Inflammatory macrophage (primary cell): ENCODE measurements at regions not wholly inside any gene's neighbourhood (a gene's known extent, or its start where the extent isn't known, plus 50 kb on each side); places are given as distances from the start of the nearest gene placed in this dataset.
"Not testable (repeated sequence)": the region's sequence is repeated elsewhere in the genome, so short reads cannot be mapped to it uniquely, and the experiment has no call there.

Experiments used
- DNase-seq, 2 donors: peaks; one replicate each; pipeline ENCODE4 v3.0.0-alpha.2; 2020 to 2022

DNA sequence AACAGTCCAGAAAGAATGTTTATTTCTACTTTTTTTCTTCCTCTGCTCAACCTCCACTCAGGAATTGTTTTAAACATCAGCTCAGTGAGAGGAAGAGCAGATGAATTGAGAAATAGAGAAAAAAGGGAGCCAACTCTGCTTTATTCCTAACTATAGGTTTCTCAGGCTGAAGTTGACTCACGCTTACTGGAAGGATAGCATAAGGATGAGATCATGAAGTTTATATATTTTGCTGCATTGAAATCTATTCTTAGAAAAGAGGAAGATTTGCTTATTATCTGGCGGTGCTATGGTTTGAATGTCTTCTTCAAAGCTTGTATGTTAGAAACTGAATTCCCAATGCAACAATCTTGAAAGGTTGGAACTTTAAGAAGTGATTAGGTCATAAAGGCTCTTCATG lies 1673.4 kb upstream of the PCDH7 start:
- no peak for DNase-seq

DNA sequence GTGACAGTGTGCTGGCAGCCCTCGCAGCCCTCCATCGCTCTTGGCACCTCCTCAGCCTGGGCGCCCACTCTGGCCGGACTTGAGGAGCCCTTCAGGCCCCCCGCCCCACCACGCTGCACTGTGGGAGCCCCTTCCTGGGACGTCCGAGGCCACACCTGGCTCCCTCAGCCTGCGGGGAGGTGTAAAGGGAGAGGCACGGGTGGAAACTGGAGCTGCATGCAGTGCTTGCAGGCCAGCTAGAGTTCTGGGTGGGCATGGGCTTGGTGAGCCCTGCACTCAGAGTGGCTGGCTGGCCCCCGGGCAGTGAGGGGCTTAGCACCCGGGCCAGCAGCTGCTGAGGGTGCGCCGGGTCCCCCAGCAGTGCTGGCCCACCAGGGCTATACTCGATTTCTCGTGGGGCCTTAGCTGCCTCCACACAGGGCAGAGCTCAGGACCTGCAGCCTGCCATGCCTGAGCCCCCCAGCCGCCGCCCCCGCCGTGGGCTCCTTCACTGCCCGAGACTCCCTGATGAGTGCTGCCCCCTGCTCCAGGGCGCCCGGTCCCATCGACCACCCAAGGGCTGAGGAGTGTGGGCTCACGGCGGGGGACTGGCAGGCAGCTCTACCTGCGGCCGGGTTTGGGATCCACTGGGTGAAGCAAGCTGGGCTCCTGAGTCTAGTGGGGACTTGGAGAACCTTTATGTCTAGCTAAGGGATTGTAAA lies 1672.7 kb upstream of the PCDH7 start:
- no peak for DNase-seq

DNA sequence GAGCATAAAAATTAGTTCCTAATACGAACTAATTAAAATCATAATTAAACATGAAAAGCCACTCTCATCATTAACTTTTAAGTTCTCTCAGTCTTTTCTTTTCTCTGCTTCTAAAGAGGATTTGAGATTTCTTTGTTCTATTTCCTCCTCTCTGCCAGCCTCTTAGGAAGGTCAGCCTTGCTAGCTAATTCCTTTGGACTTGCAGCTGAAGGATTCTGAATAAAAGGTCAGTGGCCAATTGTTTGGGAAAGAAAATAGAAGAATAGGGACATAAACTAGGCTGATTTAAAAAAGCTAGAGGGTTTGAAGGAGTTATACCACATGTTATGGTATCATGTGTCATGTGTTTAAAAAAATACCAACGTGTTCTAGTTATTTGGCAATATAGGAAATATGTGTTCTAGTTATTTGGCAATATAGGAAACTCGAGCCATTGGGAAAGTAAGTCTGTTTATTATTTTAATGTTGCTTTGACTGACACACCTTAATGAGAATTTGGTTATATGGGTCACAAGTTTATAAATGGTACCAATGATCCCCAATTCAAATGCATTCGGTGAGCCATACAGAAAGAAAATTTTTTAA lies 1668.7 kb upstream of the PCDH7 start:
- DNase-seq = no peak

DNA sequence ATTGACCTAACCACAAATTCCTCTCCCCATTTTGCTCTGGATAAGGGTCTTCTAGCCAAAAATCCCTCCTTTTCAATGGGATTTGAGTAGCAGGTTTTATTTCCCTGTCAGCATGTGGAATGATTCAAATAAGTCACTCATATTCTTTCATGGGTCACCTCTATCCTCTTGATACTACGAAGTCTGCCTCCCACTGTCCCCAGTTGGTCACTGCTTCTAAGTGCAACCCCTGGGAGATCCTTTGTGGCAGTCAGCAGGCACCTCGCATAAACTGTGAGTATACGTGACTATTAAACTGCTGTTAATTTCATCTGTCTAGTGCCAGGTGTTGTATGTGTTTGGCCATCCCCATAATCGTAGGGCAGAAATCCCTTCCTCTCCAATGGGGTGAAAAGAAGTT lies 1667.9 kb upstream of the PCDH7 start:
- DNase-seq = no peak

DNA sequence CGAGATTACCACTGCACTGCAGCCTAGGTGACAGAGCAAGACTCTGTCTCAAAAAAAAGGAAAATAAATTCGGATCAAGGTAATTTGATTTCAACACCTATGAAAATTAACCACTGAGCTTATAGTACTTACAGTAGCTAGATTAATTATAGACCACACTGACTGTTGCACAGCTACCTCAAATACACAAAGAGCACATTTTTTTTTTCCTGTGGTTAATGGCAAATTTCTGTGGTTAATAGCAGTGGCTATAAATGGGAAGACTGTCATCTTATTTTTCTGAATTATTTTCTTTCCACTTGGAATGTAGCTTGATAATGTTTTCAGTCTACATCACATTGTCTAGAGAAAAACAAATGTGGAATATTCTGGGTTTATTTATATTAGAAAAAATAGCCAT lies 1661.6 kb upstream of the PCDH7 start:
- DNase-seq = no peak

DNA sequence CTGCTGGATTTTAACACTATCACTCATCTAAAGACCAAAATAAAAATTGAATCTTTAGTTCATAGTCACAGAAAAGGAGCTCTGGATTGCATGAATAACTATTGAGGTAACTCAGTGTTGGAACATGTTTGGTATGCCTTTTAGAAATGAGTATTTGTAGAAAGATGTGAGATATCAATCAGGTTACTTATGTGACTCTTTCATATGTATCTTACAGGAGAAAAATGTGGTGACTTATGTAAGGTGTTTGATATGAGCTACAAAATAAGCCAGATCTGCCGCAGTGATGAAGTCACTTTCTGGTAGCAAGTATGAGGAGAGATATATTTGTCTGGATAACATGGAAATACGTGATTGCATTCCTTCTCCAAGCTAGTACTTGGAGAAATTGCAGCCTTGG lies 1653.3 kb upstream of the PCDH7 start:
- no peak for DNase-seq

DNA sequence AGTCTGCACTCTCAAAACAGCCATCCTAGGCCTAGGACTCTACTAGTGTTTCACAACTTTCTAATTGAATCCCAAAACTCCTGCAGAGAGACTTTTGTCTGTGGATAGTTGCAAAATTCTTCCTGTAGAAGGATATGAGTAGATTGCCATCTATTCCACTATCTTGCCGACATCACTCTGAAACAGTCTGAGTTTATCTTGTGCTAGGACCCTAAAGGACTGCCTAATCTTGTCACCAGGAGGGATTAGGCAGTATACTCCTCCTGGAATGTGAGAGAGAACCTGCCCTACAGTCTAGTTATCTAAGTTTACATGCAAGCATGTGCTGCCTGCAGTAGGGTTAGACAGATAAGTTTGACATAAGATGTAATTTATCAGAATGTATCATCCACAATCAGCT lies 1646.6 kb upstream of the PCDH7 start:
- no peak for DNase-seq

DNA sequence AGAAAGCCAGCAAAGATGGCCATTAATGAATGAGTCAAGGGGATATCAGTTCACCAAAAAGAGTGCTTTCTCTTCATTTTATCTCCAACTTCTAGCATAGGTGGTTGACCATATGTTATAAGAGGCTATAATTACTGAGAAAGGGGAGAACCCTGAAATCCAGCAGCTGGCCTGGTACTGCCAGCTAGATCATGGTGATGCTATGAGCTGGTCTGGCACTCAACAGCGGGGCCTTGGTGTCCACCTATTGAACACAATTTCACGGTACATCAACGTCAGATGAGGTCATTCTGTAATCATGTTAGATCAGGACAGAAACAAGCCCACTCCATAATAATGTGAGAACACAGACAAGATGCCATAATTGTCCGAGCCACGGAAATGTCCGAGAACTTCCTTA lies 1644.8 kb upstream of the PCDH7 start:
- DNase-seq = no peak

DNA sequence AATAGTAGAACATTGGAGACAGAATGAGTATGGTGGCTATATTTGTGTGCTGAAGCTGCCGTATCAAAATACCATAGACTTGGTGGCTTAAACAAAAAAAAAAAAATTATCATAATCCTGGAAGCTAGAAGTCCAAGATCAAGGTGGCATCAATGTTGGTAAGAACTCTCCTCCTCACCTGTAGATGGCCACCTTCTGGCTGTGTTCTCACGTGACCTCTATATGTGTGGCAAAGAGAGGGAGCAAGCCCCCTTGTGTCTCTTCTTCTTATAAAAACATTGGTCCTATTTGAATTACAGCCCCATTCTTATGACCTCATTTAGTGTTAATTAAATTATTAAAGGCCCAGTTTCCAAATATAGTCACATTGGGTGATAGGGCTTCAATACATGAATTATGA lies 1640.9 kb upstream of the PCDH7 start:
- DNase-seq = no peak

DNA sequence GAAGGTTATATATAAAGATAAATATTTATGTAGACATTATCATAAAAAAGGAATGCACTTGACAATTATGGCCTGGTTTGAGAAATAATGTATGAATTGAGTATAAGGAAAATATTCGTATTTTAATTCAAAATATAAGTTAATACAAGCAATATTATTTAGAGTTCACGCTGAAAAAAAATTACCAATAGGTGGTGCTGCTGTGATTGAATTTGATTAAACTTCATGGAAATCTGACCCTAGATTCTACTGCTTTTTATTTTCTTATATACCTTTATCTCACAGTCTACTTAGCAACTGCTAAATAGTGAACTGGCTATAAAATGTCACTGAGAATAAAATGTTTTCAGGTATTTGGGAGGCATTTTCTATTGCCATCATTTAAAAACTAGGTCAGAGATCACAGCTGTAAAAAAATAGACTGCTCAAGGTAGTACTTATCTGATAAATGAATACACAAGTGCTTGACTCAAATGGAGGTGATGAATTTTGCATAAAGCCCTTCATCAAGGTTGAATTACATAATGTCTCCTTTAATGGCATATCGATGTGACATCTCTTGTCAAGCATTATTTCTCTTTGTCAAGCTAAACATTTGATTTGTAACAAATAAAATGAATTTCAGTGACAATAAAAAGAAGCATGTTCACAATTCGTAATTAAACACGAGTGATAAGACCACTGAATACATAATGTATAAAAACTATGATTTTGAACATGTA lies 1638.8 kb upstream of the PCDH7 start:
- DNase-seq = no peak

DNA sequence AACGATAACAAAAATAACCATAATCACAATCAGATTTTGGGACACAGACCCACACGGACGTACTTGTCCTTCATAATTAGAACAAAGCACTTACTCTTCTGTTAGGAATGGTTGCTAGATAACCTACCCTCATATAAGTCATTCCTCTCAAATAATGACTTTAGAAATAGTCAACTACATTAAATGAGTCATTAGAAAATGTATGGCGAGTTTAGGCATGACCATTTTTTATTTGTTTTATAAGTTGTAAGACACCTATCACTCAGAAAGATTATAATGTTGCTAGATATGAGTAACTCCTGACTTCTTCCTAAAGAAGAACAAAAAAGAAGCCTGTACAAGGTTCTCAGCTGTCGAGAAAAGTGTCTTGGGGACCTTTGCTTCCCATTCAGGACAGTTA lies 1637.5 kb upstream of the PCDH7 start:
- no peak for DNase-seq

DNA sequence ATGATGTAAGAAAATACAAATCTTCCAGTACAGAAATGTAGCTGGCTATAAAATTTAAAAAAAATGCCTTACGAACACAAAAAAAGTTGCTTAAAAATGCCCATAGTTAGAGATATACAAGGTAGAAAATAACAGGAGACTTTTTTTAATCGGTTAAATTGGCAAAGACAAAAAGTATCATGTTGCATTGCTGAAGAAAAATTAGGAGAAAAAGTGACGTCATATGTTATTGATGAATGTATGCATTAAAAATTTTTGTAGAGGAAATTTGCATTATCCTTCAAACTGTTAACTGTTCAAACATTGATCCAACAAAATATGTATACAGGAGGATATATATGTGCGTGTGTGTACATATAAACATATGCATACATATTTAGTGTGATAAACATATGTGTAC lies 1634.4 kb upstream of the PCDH7 start:
- no peak for DNase-seq

DNA sequence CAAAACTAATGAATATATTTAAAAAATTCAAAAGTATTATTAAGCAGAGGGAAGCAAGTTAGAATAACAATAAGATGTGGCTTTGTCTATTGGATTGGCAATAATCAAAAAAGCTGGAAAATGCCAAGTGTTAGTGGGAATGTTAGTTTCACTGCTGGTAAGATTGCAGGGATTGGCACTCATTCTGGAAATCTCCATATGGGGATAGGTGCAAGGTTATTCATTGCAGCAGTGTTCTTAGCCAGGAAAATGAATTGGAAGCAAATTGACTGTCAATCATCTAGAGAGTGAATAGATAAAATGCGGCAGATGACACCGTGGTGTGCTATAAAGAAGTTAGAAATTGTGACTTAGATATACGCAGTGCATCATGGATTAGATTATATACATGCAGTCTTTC lies 1615.5 kb upstream of the PCDH7 start:
- DNase-seq = no peak

DNA sequence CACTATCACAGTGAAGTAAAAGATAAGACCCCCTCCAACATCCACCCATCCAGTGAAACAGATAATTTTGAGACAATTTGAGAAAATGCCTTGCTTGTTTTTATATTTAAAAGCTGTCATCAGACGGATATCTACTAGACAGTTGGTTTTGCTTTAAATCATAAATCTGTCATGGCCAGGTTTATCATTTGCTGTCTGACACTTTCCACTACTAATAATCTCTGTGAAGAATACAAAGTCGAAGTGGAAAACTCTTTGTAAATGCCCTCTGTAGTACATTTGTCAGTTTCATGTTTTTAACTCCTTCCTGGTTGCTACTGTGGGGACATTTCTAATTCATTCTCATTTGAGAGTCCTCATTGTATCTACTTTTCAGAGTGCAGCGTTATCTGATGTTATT lies 1606.2 kb upstream of the PCDH7 start:
- no peak for DNase-seq

DNA sequence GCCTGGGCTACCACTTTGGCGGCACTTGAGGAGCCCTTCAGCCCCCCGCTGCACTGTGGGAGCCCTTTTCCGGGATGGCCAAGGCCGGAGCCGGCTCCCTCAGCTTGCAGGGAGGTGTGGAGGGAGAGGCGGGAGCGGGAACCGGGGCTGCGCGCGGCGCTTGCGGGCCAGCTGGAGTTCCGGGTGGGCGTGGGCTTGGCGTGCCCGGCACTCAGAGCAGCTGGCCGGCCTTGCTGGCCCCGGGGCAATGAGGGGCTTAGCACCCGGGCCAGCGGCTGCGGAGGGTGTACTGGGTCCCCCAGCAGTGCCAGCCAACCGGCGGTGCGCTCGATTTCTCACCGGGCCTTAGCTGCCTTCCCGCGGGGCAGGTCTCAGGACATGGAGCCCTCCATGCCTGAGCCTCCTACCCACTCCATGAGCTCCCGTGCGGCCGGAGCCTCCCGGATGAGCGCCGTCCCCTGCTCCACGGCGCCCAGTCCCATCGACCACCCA lies 1602.9 kb upstream of the PCDH7 start:
- not testable (repeated sequence) for DNase-seq

DNA sequence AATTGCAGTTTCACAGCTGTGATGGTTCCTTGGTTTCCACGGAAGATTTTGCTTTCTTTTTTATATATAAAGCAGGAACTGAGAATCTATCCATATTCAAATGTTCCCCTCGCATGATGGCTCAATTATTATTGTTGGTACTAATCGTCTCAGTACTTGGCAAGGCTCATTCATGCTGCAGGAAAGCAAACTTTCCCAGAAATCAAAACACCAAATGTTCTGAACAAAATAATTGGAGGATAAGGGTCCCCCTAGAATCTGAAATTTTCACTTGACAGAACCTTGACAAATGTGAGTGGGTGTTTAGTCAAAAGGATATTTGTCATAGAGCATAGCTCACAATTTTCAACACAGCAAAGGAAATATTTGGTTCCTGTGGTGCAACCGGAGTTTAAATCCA lies 1598.6 kb upstream of the PCDH7 start:
- no peak for DNase-seq

DNA sequence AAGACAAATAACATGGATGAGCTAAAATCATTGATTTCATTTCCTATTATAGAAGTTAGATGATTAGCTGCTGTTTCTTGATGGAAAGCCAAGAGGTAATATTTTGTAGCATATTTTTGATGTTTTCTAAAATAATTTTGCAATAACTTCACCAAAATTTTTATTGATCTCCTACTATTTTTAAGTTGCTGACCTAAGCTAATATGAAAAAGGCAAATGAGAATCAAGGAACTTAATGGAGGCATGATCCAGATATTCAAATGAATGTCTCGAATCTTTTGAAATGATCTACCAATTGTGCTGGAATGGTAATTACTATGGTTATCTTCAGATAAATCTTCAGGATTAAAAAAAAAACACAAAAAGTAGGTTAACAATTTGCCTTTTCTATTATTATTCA lies 1591.4 kb upstream of the PCDH7 start:
- DNase-seq = no peak

DNA sequence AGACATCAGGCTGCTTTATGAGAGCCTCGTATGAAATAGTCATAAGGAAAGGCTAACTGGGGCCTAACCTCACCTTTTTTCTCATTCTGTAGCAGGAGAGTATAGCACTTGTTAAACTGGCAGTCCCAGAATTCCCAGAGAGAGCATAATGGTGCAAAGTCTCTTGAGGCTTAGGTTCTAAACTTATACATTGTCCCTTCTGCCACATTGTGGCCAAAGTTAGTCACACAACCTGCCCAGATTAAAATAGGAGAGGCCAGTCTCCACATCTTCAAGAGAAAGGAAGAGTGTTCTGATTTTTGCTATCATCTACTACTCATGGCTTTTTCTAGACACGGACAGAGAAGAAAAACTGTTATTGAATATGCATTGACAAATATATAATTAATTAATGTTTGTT lies 1588.9 kb upstream of the PCDH7 start:
- no peak for DNase-seq

DNA sequence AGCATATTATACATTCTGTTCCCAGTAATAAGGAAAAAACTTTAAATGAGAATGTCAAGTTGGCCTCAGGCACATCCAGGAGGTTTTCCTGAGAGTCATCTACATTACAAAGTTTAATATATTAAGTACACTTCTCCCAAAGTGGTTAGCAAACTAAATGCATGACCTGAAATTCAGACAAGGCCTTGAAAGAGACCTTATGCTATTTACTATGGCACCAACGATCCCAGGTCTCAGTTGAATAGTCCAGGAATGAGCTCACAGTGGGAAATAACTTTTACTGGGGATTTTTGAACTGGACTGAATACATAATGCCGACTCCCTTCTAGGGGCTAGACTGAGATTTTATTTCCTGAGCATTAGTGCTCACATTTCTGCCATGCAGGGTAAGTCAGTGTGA lies 1577.5 kb upstream of the PCDH7 start:
- DNase-seq = no peak

DNA sequence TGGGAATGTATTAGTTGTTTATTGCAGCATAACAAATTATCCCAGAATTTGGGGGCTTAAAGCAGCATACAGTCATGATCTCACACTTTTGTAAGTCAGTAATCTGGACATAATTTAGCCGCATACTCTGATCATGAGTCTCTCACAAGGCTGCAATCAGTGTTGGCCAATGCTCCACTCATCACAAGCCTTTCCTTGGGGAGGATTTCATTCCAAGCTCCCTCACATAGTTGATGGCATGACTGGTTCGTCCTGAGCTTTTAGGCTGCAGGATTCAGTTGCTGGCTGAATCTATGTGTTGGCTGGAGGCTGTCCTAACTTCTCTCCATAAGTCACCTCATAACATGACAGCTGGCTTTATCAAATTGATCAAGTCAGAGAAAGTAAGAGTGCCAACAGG lies 1568.6 kb upstream of the PCDH7 start:
- DNase-seq = no peak

DNA sequence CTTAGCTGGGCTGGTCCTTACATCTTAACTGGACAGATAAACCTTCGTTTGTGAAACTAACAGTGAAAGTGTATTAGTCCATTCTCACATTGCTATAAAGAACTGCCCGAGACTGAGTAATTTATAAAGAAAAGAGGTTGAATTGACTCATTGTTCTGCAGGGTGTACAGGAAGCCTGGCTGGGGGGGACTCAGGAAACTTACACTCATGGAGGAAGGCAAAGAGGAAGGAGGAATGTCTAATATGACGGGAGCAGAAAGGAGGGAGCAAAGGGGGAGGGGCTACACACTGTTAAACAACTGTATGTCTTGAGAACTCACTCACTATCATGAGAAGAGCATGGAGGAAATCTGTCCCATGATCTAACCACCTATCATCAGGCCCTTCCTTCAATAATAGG lies 1566.5 kb upstream of the PCDH7 start:
- no peak for DNase-seq

DNA sequence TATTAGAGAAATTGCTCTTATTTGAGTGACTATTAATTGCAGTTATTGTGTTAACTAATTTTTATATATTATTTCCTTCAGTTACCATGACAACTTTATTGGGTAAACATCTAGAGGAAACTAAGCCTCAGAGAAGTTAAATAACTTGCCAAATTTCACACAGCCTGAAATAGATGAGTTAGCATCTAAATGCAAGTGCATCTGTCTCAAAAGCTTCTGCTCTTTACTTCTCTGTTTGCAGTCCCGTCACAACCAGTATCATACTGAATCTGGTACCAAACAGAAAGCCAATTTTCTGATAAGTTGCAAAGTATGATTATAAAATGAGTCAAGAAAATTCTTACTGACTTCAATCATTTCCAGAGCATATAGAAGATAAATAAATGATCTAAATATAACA lies 1544.9 kb upstream of the PCDH7 start:
- no peak for DNase-seq

DNA sequence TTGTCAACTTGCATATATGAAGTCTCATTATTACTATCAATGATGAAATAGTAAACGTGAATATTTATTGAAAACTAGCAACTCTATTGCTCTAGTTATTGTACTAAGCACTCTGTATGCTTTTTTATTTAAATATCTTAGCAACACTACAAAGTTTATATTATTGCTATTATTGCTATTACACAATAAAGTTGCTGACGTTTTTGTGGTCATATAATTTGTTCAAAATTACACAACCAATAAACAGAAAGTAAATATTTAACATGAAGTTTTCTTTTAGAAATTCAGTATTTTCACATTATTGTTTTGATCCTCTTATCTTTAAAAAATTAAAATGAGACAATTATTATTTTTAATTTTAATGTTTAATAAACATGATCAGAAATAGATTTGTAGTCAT lies 1521.1 kb upstream of the PCDH7 start:
- no peak for DNase-seq

DNA sequence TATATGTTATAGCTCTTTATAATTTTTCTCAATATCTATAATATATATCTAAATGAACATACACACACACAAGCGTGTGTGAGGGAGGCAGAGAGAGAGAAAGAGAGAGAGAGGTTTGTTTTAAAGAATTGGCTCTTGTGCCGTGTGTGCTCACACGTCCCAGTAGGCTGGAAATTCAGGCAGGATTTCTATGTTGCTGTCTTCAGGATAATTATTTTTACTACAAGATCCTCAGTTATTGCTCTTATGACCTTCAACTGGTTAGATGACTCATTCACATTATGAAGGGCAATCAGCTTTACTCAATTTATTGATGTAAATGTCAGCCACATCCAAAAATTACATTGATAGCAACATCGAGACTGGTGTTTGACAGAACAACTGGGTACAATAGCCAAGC lies 1520.7 kb upstream of the PCDH7 start:
- DNase-seq = no peak
